Mesenchymal stem cell (in vitro differentiated cells and primary cell): ENCODE measurements at regions not wholly inside any gene's neighbourhood (a gene's known extent, or its start where the extent isn't known, plus 50 kb on each side); places are given as distances from the start of the nearest gene placed in this dataset.

Experiments
- DNase-seq: peaks from one replicate; pipeline ENCODE4 v3.0.0-alpha.2; 2013
- H2AFZ ChIP-seq: one replicate; pipeline ENCODE4 v1.6.1; 2013; ENCODE audit warnings: low read depth, mild to moderate bottlenecking, control low read depth, inconsistent platforms, low read length, moderate library complexity
- H2AK5ac ChIP-seq: 2 replicates; pipeline ENCODE4 v1.6.1; 2013; ENCODE audit warnings: low read length, moderate library complexity, mild to moderate bottlenecking, inconsistent platforms; ENCODE audit not compliant: severe bottlenecking
- H2BK120ac ChIP-seq: one replicate; pipeline ENCODE4 v1.6.1; 2013; ENCODE audit warnings: low read depth, mild to moderate bottlenecking, inconsistent platforms, low read length, moderate library complexity
- H2BK12ac ChIP-seq, 2 experiments: one replicate each; pipeline ENCODE4 v1.6.1; 2013; ENCODE audit warnings: inconsistent platforms in 2 of 2, low read length in 2 of 2, mild to moderate bottlenecking in 2 of 2, moderate library complexity in 2 of 2, control low read depth in 1 of 2
- H2BK15ac ChIP-seq: one replicate; pipeline ENCODE4 v1.6.1; 2013; ENCODE audit warnings: mild to moderate bottlenecking, low read depth, inconsistent platforms; ENCODE audit not compliant: poor library complexity, severe bottlenecking
- H2BK5ac ChIP-seq: 2 replicates; pipeline ENCODE4 v1.6.1; 2013; ENCODE audit warnings: low read depth, mild to moderate bottlenecking, low read length, control low read depth, inconsistent platforms; ENCODE audit not compliant: poor library complexity, severe bottlenecking
- H3K14ac ChIP-seq, 2 experiments: one replicate each; pipeline ENCODE4 v1.6.1; 2013; ENCODE audit warnings: inconsistent platforms in 2 of 2, low read length in 2 of 2, control low read depth in 1 of 2, mild to moderate bottlenecking in 1 of 2, moderate library complexity in 1 of 2
- H3K18ac ChIP-seq, 2 experiments: one replicate each; pipeline ENCODE4 v1.6.1; 2013; ENCODE audit warnings: inconsistent platforms in 2 of 2, low read length in 2 of 2, control low read depth in 1 of 2, low read depth in 1 of 2, mild to moderate bottlenecking in 1 of 2
- H3K23ac ChIP-seq, 2 experiments: one replicate each; pipeline ENCODE4 v1.6.1; 2013; ENCODE audit warnings: inconsistent platforms in 2 of 2, low read length in 2 of 2, mild to moderate bottlenecking in 2 of 2, moderate library complexity in 2 of 2, control low read depth in 1 of 2
- H3K27ac ChIP-seq: 2 replicates; pipeline ENCODE4 v1.5.1; 2013; ENCODE audit warnings: mild to moderate bottlenecking, moderate library complexity, low read length, control low read depth, inconsistent platforms; ENCODE audit not compliant: poor library complexity, severe bottlenecking
- H3K27me3 ChIP-seq, 2 experiments: 2 replicates each; pipeline versions ENCODE4 v1.6.1 to v1.7.0; 2013; ENCODE audit warnings: low read length in 2 of 2, mild to moderate bottlenecking in 2 of 2, moderate library complexity in 2 of 2, control low read depth in 1 of 2, inconsistent platforms in 1 of 2; ENCODE audit not compliant: control insufficient read depth in 1 of 2, insufficient read depth in 1 of 2
- H3K36me3 ChIP-seq, 2 experiments: 2 replicates each; pipeline versions ENCODE4 v1.6.1 to v1.7.0; 2013; ENCODE audit warnings: low read length in 2 of 2, control low read depth in 1 of 2, inconsistent platforms in 1 of 2, low read depth in 1 of 2, mild to moderate bottlenecking in 1 of 2; ENCODE audit not compliant: insufficient read depth in 2 of 2, control insufficient read depth in 1 of 2
- H3K4ac ChIP-seq, 2 experiments: one replicate each; pipeline ENCODE4 v1.6.1; 2013; ENCODE audit warnings: inconsistent platforms in 2 of 2, low read length in 2 of 2, mild to moderate bottlenecking in 2 of 2, moderate library complexity in 2 of 2, control low read depth in 1 of 2, low read depth in 1 of 2
- H3K4me1 ChIP-seq: 2 replicates; pipeline ENCODE4 v1.6.1; 2013; ENCODE audit warnings: low read depth, low read length, control low read depth; ENCODE audit not compliant: control insufficient read depth, insufficient read depth
- H3K4me2 ChIP-seq: 2 replicates; pipeline ENCODE4 v1.6.1; 2013; ENCODE audit warnings: low read length, mild to moderate bottlenecking, inconsistent platforms; ENCODE audit not compliant: poor library complexity, severe bottlenecking
- H3K4me3 ChIP-seq, 2 experiments: 2 replicates each; pipeline versions ENCODE4 v1.5.1 to v1.7.0; 2013; ENCODE audit warnings: low read length in 2 of 2, mild to moderate bottlenecking in 2 of 2, control low read depth in 1 of 2, low read depth in 1 of 2; ENCODE audit not compliant: insufficient read depth in 1 of 2
- H3K79me1 ChIP-seq: replicated peaks from 2 replicates; pipeline ENCODE4 v1.6.1; 2013; ENCODE audit warnings: mild to moderate bottlenecking, control low read depth, low read length, inconsistent platforms; ENCODE audit not compliant: poor library complexity, severe bottlenecking
- H3K9ac ChIP-seq: 2 replicates; pipeline ENCODE4 v1.7.0; 2013; ENCODE audit warnings: mild to moderate bottlenecking, low read length, moderate library complexity
- H3K9me3 ChIP-seq: 2 replicates; pipeline ENCODE4 v1.7.0; 2013; ENCODE audit warnings: mild to moderate bottlenecking, low read length; ENCODE audit not compliant: control insufficient read depth
- H4K8ac ChIP-seq: one replicate; pipeline ENCODE4 v1.6.1; 2013; ENCODE audit warnings: inconsistent platforms, mild to moderate bottlenecking, low read length, moderate library complexity
- H4K91ac ChIP-seq: one replicate; pipeline ENCODE4 v1.6.1; 2013; ENCODE audit warnings: mild to moderate bottlenecking, low read length, inconsistent platforms
- WGBS: methylation state at CpG from one replicate; pipeline ENCODE4 v1.1.7; 2013; ENCODE audit warnings: mixed read lengths; 5-methylcytosine and 5-hydroxymethylcytosine counted together

GRCh38 chr12:85639834-85640233 is 196.4 kb downstream of the RASSF9 start:
- Histone ChIP-seq H4K8ac (no peak overlapping the region), H3K4ac (no peak overlapping the region), H2BK12ac (no peak overlapping the region), H3K36me3 (no peaks in the 10 kb centered on the region), H2AK5ac (no peak overlapping the region), H3K23ac (no peak overlapping the region), H2BK15ac (no peak overlapping the region), H3K9ac (no peak overlapping the region), H3K27me3 (no peaks in the 10 kb centered on the region), H3K18ac (no peak overlapping the region), H3K27ac (no peak overlapping the region), H3K79me1 (no peaks in the 10 kb centered on the region), H4K91ac (no peak overlapping the region), H3K4me2 (no peak overlapping the region), H2BK120ac (no peak overlapping the region), H3K4me3 (no peak overlapping the region), H2AFZ (no peak overlapping the region), H2BK5ac (no peak overlapping the region), H3K14ac (no peak overlapping the region), H3K4me1 (no peaks in the 10 kb centered on the region), H3K9me3 (no peaks in the 10 kb centered on the region)
- 78% methylated on average over 2 of the region's 2 CpGs for WGBS
- DNase-seq = no peak

GRCh38 chr12:85641796-85642195 is 194.4 kb downstream of the RASSF9 start:
- Histone ChIP-seq H3K9me3 (no peaks in the 10 kb centered on the region), H3K4me1 (no peaks in the 10 kb centered on the region), H3K79me1 (no peaks in the 10 kb centered on the region), H3K4ac (no peak overlapping the region), H3K14ac (no peak overlapping the region), H3K23ac (no peak overlapping the region), H2AK5ac (no peak overlapping the region), H3K4me3 (no peak overlapping the region), H3K27ac (no peak overlapping the region), H3K36me3 (no peaks in the 10 kb centered on the region), H2BK120ac (no peak overlapping the region), H4K8ac (no peak overlapping the region), H3K4me2 (no peak overlapping the region), H2BK15ac (no peak overlapping the region), H3K9ac (no peak overlapping the region), H2BK5ac (no peak overlapping the region), H2AFZ (no peak overlapping the region), H2BK12ac (no peak overlapping the region), H3K18ac (no peak overlapping the region), H3K27me3 (no peaks in the 10 kb centered on the region), H4K91ac (no peak overlapping the region)
- WGBS = 92% methylated on average over 1 of the region's 2 CpGs
- no peak for DNase-seq

GRCh38 chr12:85642288-85642687 is 193.9 kb downstream of the RASSF9 start:
- Histone ChIP-seq H3K36me3 (no peaks in the 10 kb centered on the region), H3K23ac (no peak overlapping the region), H3K14ac (no peak overlapping the region), H3K18ac (no peak overlapping the region), H2BK12ac (no peak overlapping the region), H2AK5ac (no peak overlapping the region), H3K4ac (no peak overlapping the region), H3K27ac (no peak overlapping the region), H3K4me2 (no peak overlapping the region), H3K9ac (no peak overlapping the region), H3K4me1 (no peaks in the 10 kb centered on the region), H3K79me1 (no peaks in the 10 kb centered on the region), H2BK15ac (no peak overlapping the region), H4K8ac (no peak overlapping the region), H4K91ac (no peak overlapping the region), H3K9me3 (no peaks in the 10 kb centered on the region), H2BK120ac (no peak overlapping the region), H3K27me3 (no peaks in the 10 kb centered on the region), H2AFZ (no peak overlapping the region), H3K4me3 (no peak overlapping the region), H2BK5ac (no peak overlapping the region)
- DNase-seq = no peak
- 98% methylated on average over 2 of the region's 2 CpGs for WGBS

GRCh38 chr12:85642808-85643207 is 193.4 kb downstream of the RASSF9 start:
- H4K91ac ChIP-seq = no peak overlapping the region
- no peak overlapping the region for H2BK5ac ChIP-seq
- H3K4me2 ChIP-seq = no peak overlapping the region
- no peaks in the 10 kb centered on the region for H3K9me3 ChIP-seq
- H2AK5ac ChIP-seq = no peak overlapping the region
- DNase-seq = peak; percentile 79
- no peak overlapping the region for H2BK15ac ChIP-seq
- no peaks in the 10 kb centered on the region for H3K4me1 ChIP-seq
- no peak overlapping the region for H3K4ac ChIP-seq
- H3K27me3 ChIP-seq = no peaks in the 10 kb centered on the region
- no peak overlapping the region for H3K4me3 ChIP-seq
- no peak overlapping the region for H3K27ac ChIP-seq
- no peak overlapping the region for H3K18ac ChIP-seq
- WGBS = 78% methylated on average over 5 of the region's 5 CpGs
- H3K36me3 ChIP-seq = no peaks in the 10 kb centered on the region
- H2BK12ac ChIP-seq = no peak overlapping the region
- no peak overlapping the region for H3K9ac ChIP-seq
- no peak overlapping the region for H3K14ac ChIP-seq
- no peak overlapping the region for H3K23ac ChIP-seq
- no peaks in the 10 kb centered on the region for H3K79me1 ChIP-seq
- no peak overlapping the region for H4K8ac ChIP-seq
- no peak overlapping the region for H2AFZ ChIP-seq
- no peak overlapping the region for H2BK120ac ChIP-seq
